K562 (cell line): ENCODE measurements at regions not wholly inside any gene's neighbourhood (a gene's known extent, or its start where the extent isn't known, plus 50 kb on each side); places are given as distances from the start of the nearest gene placed in this dataset.
"Not testable (repeated sequence)": the region's sequence is repeated elsewhere in the genome, so short reads cannot be mapped to it uniquely, and the experiment has no call there.

Experiments
- ATAC-seq: fragments of 200-7000 bp; cut with Tn5 transposase; 3 replicates; pipeline ENCODE4 v1.9.1; 2020; ENCODE audit warnings: moderate library complexity
- BruUV-seq: library from RNA; stranded (reverse); fragments of 400-500 nt; replicated peaks from 2 replicates; lab custom pipeline; 2021; lab: Mats Ljungman, UMichigan
- CTCF ChIA-PET: fragments of 300-600 bp; formaldehyde crosslinking; extraction: SDS; loops from one replicate; lab custom pipeline; 2021; ENCODE audit warnings: low intra/inter-chr PET ratio; lab: Yijun Ruan, JAX
- POLR2A ChIA-PET: fragments of 300-600, 350-650 bp; sonication (Branson Sonifier 250); formaldehyde crosslinking; extraction: SDS; loops from one replicate; lab custom pipeline; 2021; ENCODE audit warnings: antibody characterized with exemption, inconsistent platforms; lab: Yijun Ruan, JAX
- DNase-seq, 4 experiments: peaks; one replicate each; pipeline versions ENCODE4 v3.0.0 to v3.0.0-alpha.2; 2011 to 2018; ENCODE audit warnings: low spot score in 3 of 4, mixed read lengths in 3 of 4; ENCODE audit errors: extremely low read depth in 1 of 4
- FAIRE-seq: peaks from 2 replicates; lab custom pipeline; 2011; peaks lifted over from hg19 to GRCh38; lab: Jason Lieb, UNC
- H2AFZ ChIP-seq: 2 replicates; pipeline ENCODE4 v1.6.0; 2011; ENCODE audit warnings: low read depth, low read length, control low read depth, inconsistent platforms
- H3K27ac ChIP-seq: fragments of 200-600 bp; 3 replicates; pipeline ENCODE4 v1.8.0; 2011; ENCODE audit warnings: low read depth, mild to moderate bottlenecking, control low read depth, inconsistent platforms, low read length, moderate library complexity, mixed read lengths; ENCODE audit errors: extremely low read depth
- H3K27me3 ChIP-seq, 2 experiments: fragments of 300-600 bp in 1 of 2; 2 replicates in 1 of 2; 3 replicates in 1 of 2; pipeline versions ENCODE4 v1.6.0 to v1.8.0; 2011; ENCODE audit warnings: inconsistent platforms in 2 of 2, low read length in 2 of 2, mild to moderate bottlenecking in 1 of 2, mixed read lengths in 1 of 2, moderate library complexity in 1 of 2; ENCODE audit not compliant: control insufficient read depth in 2 of 2, insufficient read depth in 2 of 2
- H3K36me3 ChIP-seq: fragments of 300-600 bp; 3 replicates; pipeline ENCODE4 v1.8.0; 2011; ENCODE audit warnings: mild to moderate bottlenecking, low read length, inconsistent platforms; ENCODE audit not compliant: control insufficient read depth, insufficient read depth
- H3K4me1 ChIP-seq, 2 experiments: fragments of 200-600 bp in 1 of 2; replicated peaks in 1 of 2; 2 replicates in 1 of 2; 3 replicates in 1 of 2; pipeline versions ENCODE4 v1.5.1 to v1.8.0; 2011; ENCODE audit warnings: inconsistent platforms in 2 of 2, low read length in 2 of 2, mild to moderate bottlenecking in 1 of 2, mixed read lengths in 1 of 2, moderate library complexity in 1 of 2; ENCODE audit not compliant: control insufficient read depth in 2 of 2, insufficient read depth in 2 of 2
- H3K4me2 ChIP-seq: 2 replicates; pipeline ENCODE4 v1.6.1; 2011; ENCODE audit warnings: low read length, control low read depth, inconsistent platforms, mixed read lengths; ENCODE audit not compliant: insufficient read depth
- H3K4me3 ChIP-seq: fragments of 200-600 bp; sonication (generic), shearing (Covaris generic); 2 replicates; pipeline ENCODE4 v1.5.1; 2016; ENCODE audit warnings: control low read depth, inconsistent platforms
- H3K79me2 ChIP-seq: fragments of 200-600 bp; 3 replicates; pipeline ENCODE4 v1.8.0; 2011; ENCODE audit warnings: low read length, inconsistent platforms; ENCODE audit not compliant: control insufficient read depth, insufficient read depth
- H3K9ac ChIP-seq, 2 experiments: 2 replicates each; pipeline versions ENCODE4 v1.6.0 to v1.6.1; 2011; ENCODE audit warnings: low read depth in 2 of 2, low read length in 2 of 2, control low read depth in 1 of 2, inconsistent platforms in 1 of 2, mild to moderate bottlenecking in 1 of 2, mixed read lengths in 1 of 2; ENCODE audit not compliant: insufficient read depth in 1 of 2
- H3K9me1 ChIP-seq: one replicate; pipeline ENCODE4 v1.6.0; 2011; ENCODE audit warnings: inconsistent platforms, mild to moderate bottlenecking, low read length, moderate library complexity; ENCODE audit not compliant: control insufficient read depth, insufficient read depth
- H3K9me3 ChIP-seq: replicated peaks from 2 replicates; pipeline ENCODE4 v1.5.1; 2011; ENCODE audit warnings: low read depth, low read length, inconsistent platforms; ENCODE audit not compliant: control insufficient read depth, insufficient read depth
- H4K20me1 ChIP-seq: replicated peaks from 2 replicates; pipeline ENCODE4 v1.6.1; 2011; ENCODE audit warnings: low read length, inconsistent platforms, mixed read lengths; ENCODE audit not compliant: control insufficient read depth, insufficient read depth
- ARID1B ChIP-seq: fragments of 450-650 bp; IDR thresholded peaks from 2 replicates; pipeline ENCODE4 v1.6.1; 2016; ENCODE audit warnings: antibody characterized with exemption, mild to moderate bottlenecking, inconsistent platforms
- CEBPB ChIP-seq: fragments of 450-650 bp; IDR thresholded peaks from 2 replicates; pipeline ENCODE4 v1.6.1; 2016; ENCODE audit warnings: missing genetic modification characterization, missing compliant biosample characterization
- CEBPG ChIP-seq, 3 experiments: fragments of 200-800 bp in 1 of 3; sonication (Bioruptor generic) in 1 of 3; sonication (generic) in 1 of 3; formaldehyde crosslinking in 1 of 3; IDR thresholded peaks in 2 of 3; conservative IDR thresholded peaks in 1 of 3; 2 replicates each; pipeline versions ENCODE4 v1.6.1 to v1.8.0; 2016 to 2022; ENCODE audit warnings: missing compliant biosample characterization in 2 of 3, missing genetic modification characterization in 2 of 3, mild to moderate bottlenecking in 1 of 3, missing genetic modification reagents in 1 of 3
- GATA2 ChIP-seq: sonication (generic); formaldehyde crosslinking; IDR thresholded peaks from 2 replicates; pipeline ENCODE4 v1.4.0; 2020; ENCODE audit warnings: mild to moderate bottlenecking, missing genetic modification reagents
- KLF1 ChIP-seq: fragments of 450-650 bp; IDR thresholded peaks from 2 replicates; pipeline ENCODE4 v1.6.1; 2016; ENCODE audit warnings: missing genetic modification characterization, missing compliant biosample characterization
- NR2C1 ChIP-seq, 2 experiments: fragments of 450-650 bp; IDR thresholded peaks; 2 replicates each; pipeline ENCODE4 v1.6.1; 2017; ENCODE audit warnings: mild to moderate bottlenecking in 2 of 2, antibody characterized with exemption in 1 of 2, inconsistent platforms in 1 of 2, missing compliant biosample characterization in 1 of 2, missing genetic modification characterization in 1 of 2
- NRF1 ChIP-seq, 2 experiments: fragments of 450-650 bp; IDR thresholded peaks in 1 of 2; conservative IDR thresholded peaks in 1 of 2; 2 replicates each; pipeline ENCODE4 v1.6.1; 2014; ENCODE audit warnings: mild to moderate bottlenecking in 2 of 2
- RAD21 ChIP-seq, 2 experiments: fragments of 250-450 bp in 1 of 2; fragments of 450-650 bp in 1 of 2; sonication (Bioruptor Pico) in 1 of 2; formaldehyde crosslinking in 1 of 2; IDR thresholded peaks in 1 of 2; conservative IDR thresholded peaks in 1 of 2; 2 replicates each; pipeline versions ENCODE4 v1.4.0 to v1.8.0; 2020 to 2022; ENCODE audit warnings: mild to moderate bottlenecking in 2 of 2, moderate library complexity in 1 of 2
- SMARCE1 ChIP-seq: fragments of 450-650 bp; IDR thresholded peaks from 2 replicates; pipeline ENCODE4 v1.7.1; 2016; ENCODE audit warnings: mild to moderate bottlenecking
- SOX6 ChIP-seq: fragments of 450-650 bp; IDR thresholded peaks from 2 replicates; pipeline ENCODE4 v1.6.1; 2014; ENCODE audit warnings: mild to moderate bottlenecking
- WGBS: fragments of 100-300 bp; shearing (Covaris generic); methylation state at CpG from one replicate; pipeline ENCODE4 v1.1.6; 2016; ENCODE audit warnings: low coverage, mixed read lengths; ENCODE audit not compliant: insufficient coverage; ENCODE audit errors: missing lambda C conversion rate; 5-methylcytosine and 5-hydroxymethylcytosine counted together
- in situ Hi-C: fragments of 300-500 bp; cut with MboI; formaldehyde crosslinking; loops from 4 replicates; pipeline ENCODE4 v1.15.0; 2018; ENCODE audit warnings: inconsistent platforms, mixed read lengths
- intact Hi-C: fragments of 100-400 bp; cut with micrococcal nuclease; formaldehyde crosslinking; loops from 2 replicates; pipeline ENCODE4 v1.14.2; 2022
- TF ChIP-seq, protein P1 (sequence below): fragments of 450-650 bp; IDR thresholded peaks from 2 replicates; pipeline ENCODE4 v1.6.1; 2018; ENCODE audit not compliant: partially characterized antibody
- TF ChIP-seq, protein P2 (sequence below), 2 experiments: fragments of 450-650 bp; IDR thresholded peaks; 2 replicates each; pipeline ENCODE4 v1.6.1; 2018; ENCODE audit warnings: mild to moderate bottlenecking in 2 of 2, low read depth in 1 of 2; ENCODE audit not compliant: partially characterized antibody in 2 of 2

DNA sequence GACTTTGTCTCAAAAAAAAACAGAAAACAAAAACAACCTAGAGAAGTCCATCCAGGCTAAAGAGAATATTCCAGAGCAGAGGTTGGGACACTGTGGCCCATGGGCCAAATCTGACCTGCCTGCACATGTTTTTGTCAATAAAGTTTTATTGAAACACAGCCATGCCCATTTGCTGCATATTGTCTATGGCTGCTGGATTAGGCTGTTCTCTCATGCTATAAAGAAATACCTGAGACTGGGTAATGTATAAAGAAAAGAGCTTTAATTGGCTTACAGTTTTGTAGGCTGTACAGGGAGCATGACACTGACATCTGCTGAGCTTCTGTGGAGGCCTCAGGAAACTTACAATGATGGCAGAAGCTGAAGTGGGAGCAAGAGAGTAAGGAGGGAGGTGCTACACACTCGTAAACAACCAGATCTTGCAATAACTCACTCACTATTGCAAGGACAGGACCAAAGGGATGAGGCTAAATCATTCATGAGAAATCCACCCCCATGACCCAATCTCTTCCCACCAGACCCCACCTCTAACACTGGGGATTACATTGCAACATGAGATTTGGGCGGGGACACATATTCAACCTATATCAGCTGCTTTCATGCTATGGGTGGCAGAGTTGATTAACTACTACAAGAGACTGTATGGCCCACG lies 122.5 kb upstream of the KRTAP5-11 start:
- H3K79me2 ChIP-seq; H3K4me2 ChIP-seq; intact Hi-C loops; H2AFZ ChIP-seq; H3K36me3 ChIP-seq; CTCF ChIA-PET; H4K20me1 ChIP-seq; H3K9me1 ChIP-seq; H3K9ac ChIP-seq; H3K4me3 ChIP-seq; H3K9me3 ChIP-seq; POLR2A ChIA-PET; in situ Hi-C loops; ATAC-seq; BruUV-seq; H3K27me3 ChIP-seq; TF ChIP-seq NR2C1 (tag; IDR thresholded peaks at IDR 0.05): not testable (repeated sequence)
- Histone ChIP-seq H3K27ac (peak overlapping the region; percentile 38; the same call in 1 of the 3 replicates), H3K4me1 (peaks cover 4 to 20% of the 10 kb centered on the region in 2 experiments; a peak in 3 of 5 replicates)
- DNase-seq (peak in 1 of 4 experiments; percentile 77), FAIRE-seq (peak; percentile 44)
- 0% methylated on average over 1 of the region's 3 CpGs for WGBS
- peak; percentile 59; the same call in 1 of the 2 replicates for TF ChIP-seq KLF1
- TF ChIP-seq SOX6, result peak; percentile 85; the same call in 1 of the 2 replicates
- TF ChIP-seq, protein P1, sequence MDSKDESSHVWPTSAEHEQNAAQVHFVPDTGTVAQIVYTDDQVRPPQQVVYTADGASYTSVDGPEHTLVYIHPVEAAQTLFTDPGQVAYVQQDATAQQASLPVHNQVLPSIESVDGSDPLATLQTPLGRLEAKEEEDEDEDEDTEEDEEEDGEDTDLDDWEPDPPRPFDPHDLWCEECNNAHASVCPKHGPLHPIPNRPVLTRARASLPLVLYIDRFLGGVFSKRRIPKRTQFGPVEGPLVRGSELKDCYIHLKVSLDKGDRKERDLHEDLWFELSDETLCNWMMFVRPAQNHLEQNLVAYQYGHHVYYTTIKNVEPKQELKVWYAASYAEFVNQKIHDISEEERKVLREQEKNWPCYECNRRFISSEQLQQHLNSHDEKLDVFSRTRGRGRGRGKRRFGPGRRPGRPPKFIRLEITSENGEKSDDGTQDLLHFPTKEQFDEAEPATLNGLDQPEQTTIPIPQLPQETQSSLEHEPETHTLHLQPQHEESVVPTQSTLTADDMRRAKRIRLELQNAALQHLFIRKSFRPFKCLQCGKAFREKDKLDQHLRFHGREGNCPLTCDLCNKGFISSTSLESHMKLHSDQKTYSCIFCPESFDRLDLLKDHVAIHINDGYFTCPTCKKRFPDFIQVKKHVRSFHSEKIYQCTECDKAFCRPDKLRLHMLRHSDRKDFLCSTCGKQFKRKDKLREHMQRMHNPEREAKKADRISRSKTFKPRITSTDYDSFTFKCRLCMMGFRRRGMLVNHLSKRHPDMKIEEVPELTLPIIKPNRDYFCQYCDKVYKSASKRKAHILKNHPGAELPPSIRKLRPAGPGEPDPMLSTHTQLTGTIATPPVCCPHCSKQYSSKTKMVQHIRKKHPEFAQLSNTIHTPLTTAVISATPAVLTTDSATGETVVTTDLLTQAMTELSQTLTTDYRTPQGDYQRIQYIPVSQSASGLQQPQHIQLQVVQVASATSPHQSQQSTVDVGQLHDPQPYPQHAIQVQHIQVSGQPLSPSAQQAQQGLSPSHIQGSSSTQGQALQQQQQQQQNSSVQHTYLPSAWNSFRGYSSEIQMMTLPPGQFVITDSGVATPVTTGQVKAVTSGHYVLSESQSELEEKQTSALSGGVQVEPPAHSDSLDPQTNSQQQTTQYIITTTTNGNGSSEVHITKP, result peak; percentile 70
- TF ChIP-seq GATA2, result 0 out of 2 replicates have a peak, but pooled peaks have one; percentile 23
- TF ChIP-seq RAD21 (CRISPR knock-in tag; conservative IDR thresholded peaks at IDR 0.05 in 1 of 2, IDR thresholded peaks at IDR 0.05 in 1 of 2), result 0 out of 4 replicates have a peak, but pooled peaks of 1 of the 2 experiments have one; percentile 12
- TF ChIP-seq CEBPB (tag), result peak; percentile 91
- peak; percentile 66 for TF ChIP-seq SMARCE1
- 0 out of 2 replicates have a peak, but pooled peaks have one; percentile 13 for TF ChIP-seq NR2C1 (IDR thresholded peaks at IDR 0.05)
- TF ChIP-seq ARID1B, result peak; percentile 96
- TF ChIP-seq, protein P2, sequence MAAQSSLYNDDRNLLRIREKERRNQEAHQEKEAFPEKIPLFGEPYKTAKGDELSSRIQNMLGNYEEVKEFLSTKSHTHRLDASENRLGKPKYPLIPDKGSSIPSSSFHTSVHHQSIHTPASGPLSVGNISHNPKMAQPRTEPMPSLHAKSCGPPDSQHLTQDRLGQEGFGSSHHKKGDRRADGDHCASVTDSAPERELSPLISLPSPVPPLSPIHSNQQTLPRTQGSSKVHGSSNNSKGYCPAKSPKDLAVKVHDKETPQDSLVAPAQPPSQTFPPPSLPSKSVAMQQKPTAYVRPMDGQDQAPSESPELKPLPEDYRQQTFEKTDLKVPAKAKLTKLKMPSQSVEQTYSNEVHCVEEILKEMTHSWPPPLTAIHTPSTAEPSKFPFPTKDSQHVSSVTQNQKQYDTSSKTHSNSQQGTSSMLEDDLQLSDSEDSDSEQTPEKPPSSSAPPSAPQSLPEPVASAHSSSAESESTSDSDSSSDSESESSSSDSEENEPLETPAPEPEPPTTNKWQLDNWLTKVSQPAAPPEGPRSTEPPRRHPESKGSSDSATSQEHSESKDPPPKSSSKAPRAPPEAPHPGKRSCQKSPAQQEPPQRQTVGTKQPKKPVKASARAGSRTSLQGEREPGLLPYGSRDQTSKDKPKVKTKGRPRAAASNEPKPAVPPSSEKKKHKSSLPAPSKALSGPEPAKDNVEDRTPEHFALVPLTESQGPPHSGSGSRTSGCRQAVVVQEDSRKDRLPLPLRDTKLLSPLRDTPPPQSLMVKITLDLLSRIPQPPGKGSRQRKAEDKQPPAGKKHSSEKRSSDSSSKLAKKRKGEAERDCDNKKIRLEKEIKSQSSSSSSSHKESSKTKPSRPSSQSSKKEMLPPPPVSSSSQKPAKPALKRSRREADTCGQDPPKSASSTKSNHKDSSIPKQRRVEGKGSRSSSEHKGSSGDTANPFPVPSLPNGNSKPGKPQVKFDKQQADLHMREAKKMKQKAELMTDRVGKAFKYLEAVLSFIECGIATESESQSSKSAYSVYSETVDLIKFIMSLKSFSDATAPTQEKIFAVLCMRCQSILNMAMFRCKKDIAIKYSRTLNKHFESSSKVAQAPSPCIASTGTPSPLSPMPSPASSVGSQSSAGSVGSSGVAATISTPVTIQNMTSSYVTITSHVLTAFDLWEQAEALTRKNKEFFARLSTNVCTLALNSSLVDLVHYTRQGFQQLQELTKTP (IDR thresholded peaks at IDR 0.05; ENCODE audit: low read depth in 1 of 2, partially characterized antibody in 2 of 2), result peak; percentile 41 to 66
- TF ChIP-seq NRF1 (conservative IDR thresholded peaks at IDR 0.05 in 1 of 2, IDR thresholded peaks at IDR 0.05 in 1 of 2), result 0 out of 4 replicates have a peak, but pooled peaks of 1 of the 2 experiments have one; percentile 20
- peak; percentile 92 for TF ChIP-seq CEBPG (CRISPR knock-in tag; IDR thresholded peaks at IDR 0.05)
- peak in 1 of 2 experiments; percentile 79; a peak in 2 of 4 replicates for TF ChIP-seq CEBPG (tag; conservative IDR thresholded peaks at IDR 0.05 in 1 of 2, IDR thresholded peaks at IDR 0.05 in 1 of 2)
